ENCODE measurements at regions not wholly inside any gene's neighbourhood (a gene's known extent, or its start where the extent isn't known, plus 50 kb on each side); places are given as distances from the start of the nearest gene placed in this dataset.
"Not testable (repeated sequence)": the region's sequence is repeated elsewhere in the genome, so short reads cannot be mapped to it uniquely, and the experiment has no call there.

- DNase-seq (ENCODE audit: low spot score), result no peak
These were observed 575.2 kb upstream of the ADGRB3 start for GRCh38 chr6:68059899-68060298.

GRCh38 chr6:68059261-68059660 lies 575.8 kb upstream of the ADGRB3 start:
- no peak for DNase-seq (ENCODE audit: low spot score)

DNA sequence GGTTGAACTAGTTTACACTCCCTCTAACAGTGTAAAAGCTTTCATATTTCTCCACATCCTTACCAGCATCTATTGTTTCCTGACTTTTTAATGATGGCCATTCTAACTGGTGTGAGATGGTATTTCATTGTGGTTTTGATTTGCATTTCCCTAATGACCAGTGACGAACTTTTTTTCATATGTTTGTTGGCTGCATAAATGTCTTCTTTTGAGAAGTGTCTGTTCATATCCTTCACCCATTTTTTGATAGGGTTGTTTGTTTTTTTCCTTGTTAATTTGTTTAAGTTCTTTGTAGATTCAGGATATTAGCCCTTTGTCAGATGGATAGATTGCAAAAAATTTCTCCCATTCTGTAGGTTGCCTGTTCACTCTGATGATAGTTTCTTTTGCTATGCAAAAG lies 578.5 kb upstream of the ADGRB3 start:
- not testable (repeated sequence) for DNase-seq (ENCODE audit: low spot score)

- no peak for DNase-seq (ENCODE audit: low spot score)
These were observed 580.3 kb upstream of the ADGRB3 start for GRCh38 chr6:68054756-68055155.

GRCh38 chr6:68053805-68054373 lies 581.2 kb upstream of the ADGRB3 start:
- no peak for DNase-seq (ENCODE audit: low spot score)

DNA sequence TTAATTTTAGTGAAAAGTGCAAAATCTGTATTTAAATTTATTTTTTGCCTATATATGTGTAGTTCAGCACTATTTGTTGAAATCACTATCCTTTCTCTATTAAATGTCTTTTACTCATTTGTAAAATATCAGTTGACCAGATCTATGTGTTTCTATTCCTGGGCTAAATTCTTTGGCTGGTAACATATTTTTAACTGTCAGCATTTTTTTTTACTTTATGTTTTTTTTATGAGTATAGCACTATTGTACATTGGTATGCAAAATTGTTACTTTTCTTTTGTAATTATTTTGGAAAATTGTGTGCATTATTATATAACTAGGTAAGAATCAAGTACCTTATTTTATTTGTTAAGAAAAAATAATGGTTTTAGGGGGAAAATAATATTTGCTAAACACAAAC lies 582.8 kb upstream of the ADGRB3 start:
- DNase-seq (ENCODE audit: low spot score), result no peak

- DNase-seq (ENCODE audit: low spot score), result no peak
These were observed 585.5 kb upstream of the ADGRB3 start for GRCh38 chr6:68049562-68049961.

GRCh38 chr6:68046756-68047155 lies 588.3 kb upstream of the ADGRB3 start:
- DNase-seq (ENCODE audit: low spot score), result no peak

DNA sequence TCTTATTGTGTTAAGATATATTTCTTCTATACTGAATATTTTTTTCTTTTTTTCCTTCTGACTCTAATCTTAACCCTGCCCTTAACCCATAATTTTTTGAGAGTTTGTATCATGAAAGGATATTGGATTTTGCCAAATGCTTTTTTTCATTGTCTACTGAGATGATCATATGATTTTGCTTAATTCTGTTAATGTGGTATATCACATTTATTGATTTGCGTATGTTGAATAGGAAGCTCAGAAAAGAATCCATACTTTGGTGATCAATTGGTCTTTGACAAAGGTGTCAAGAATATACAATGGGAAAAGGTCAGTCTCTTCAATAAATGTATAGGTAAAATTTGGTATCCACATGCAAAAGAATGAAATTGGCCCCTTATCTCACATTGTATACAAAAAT lies 588.8 kb upstream of the ADGRB3 start:
- no peak for DNase-seq (ENCODE audit: low spot score)

- no peak for DNase-seq (ENCODE audit: low spot score)
These were observed 589.9 kb upstream of the ADGRB3 start for GRCh38 chr6:68045193-68045592.

DNA sequence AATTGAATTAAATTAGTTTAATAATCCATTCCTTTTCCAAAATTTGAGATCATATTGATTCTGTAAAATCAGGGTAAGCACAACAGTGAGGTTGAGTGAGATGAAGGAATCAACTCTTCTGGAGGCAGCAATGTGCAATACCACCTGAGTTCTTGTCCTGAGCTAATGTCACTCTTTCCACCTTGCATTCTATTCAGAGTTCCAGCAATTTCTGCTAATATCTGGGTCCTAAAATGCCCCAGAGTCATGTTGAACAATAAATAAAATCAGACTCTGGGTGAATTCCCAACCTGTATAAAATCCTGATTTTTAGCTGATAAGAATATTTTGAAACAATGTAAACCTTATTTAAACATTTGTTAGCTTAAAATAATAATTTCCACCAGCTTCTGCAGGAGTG lies 590.8 kb upstream of the ADGRB3 start:
- DNase-seq (ENCODE audit: low spot score), result no peak

GRCh38 chr6:68043122-68043398 lies 592.0 kb upstream of the ADGRB3 start:
- DNase-seq (ENCODE audit: low spot score), result no peak

GRCh38 chr6:68042339-68043121 lies 592.6 kb upstream of the ADGRB3 start:
- DNase-seq (ENCODE audit: low spot score), result no peak

DNA sequence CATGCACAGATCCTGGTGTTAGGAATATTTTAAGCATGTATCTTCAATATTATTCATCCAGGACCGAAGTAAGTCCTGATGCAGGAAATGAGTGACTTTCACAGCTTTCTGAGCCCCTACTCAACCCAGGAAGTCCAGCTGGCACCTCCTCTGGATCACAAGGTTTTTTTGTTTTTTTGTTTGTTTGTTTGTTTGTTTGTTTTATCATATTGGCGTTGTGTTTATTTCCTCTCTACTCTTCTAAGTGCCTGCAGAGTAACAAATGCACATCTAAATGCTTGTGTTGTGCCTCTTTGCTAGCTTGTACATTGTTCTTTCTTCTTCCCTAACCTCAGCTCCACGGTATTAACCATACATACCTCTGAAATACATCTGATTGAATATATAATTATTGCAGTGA lies 594.3 kb upstream of the ADGRB3 start:
- no peak for DNase-seq (ENCODE audit: low spot score)

- no peak for DNase-seq (ENCODE audit: low spot score)
These were observed 594.7 kb upstream of the ADGRB3 start for GRCh38 chr6:68040312-68040778.

- no peak for DNase-seq (ENCODE audit: low spot score)
These were observed 595.3 kb upstream of the ADGRB3 start for GRCh38 chr6:68039641-68040311.

- no peak for DNase-seq (ENCODE audit: low spot score)
These were observed 596.2 kb upstream of the ADGRB3 start for GRCh38 chr6:68038815-68039408.

DNA sequence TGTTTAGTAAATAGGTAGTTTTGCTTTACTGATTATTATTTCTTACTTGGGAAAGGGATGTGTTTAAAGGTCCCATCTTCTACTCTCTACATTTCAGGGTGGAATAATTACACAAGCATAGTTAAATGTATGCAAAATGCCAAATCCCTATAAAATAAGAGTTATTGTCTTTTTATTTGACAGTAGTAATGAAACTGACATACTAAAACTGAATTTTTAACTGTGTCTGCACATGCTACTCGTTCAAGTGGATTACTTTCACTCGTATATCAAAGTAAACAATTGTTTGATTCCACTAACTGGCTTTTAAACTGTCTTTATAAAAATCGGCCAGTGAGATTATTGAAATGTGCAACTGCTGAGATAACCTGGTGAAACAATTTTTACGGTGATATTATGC lies 602.9 kb upstream of the ADGRB3 start:
- no peak for DNase-seq (ENCODE audit: low spot score)

GRCh38 chr6:68031054-68031453 lies 604.0 kb upstream of the ADGRB3 start:
- DNase-seq (ENCODE audit: low spot score), result no peak

- DNase-seq (ENCODE audit: low spot score), result no peak
These were observed 608.6 kb upstream of the ADGRB3 start for GRCh38 chr6:68026483-68026882.

DNA sequence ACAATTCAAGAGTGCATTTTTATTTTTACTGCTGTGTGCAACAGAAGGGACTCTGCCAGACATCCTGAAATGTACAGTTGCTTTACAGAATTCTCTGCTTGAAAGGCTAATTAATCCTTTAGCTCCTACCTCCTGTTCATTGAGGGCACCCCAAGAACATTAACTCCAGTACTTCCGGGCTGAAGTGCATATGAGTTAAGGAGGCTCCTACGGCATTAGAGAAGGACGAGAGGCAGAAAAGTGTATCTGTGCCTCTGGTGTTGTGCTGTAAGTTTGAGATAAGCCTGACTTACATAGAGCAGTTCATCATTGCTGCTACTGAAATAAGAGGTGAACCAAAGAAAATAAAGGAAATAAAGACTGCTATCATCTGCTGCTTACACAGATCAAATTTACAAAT lies 609.3 kb upstream of the ADGRB3 start:
- DNase-seq (ENCODE audit: low spot score), result no peak

- DNase-seq (ENCODE audit: low spot score), result no peak
These were observed 610.4 kb upstream of the ADGRB3 start for GRCh38 chr6:68024570-68025269.
